ENCODE measurements at regions not wholly inside any gene's neighbourhood (a gene's known extent, or its start where the extent isn't known, plus 50 kb on each side); places are given as distances from the start of the nearest gene placed in this dataset.
"Not testable (repeated sequence)": the region's sequence is repeated elsewhere in the genome, so short reads cannot be mapped to it uniquely, and the experiment has no call there.

DNA sequence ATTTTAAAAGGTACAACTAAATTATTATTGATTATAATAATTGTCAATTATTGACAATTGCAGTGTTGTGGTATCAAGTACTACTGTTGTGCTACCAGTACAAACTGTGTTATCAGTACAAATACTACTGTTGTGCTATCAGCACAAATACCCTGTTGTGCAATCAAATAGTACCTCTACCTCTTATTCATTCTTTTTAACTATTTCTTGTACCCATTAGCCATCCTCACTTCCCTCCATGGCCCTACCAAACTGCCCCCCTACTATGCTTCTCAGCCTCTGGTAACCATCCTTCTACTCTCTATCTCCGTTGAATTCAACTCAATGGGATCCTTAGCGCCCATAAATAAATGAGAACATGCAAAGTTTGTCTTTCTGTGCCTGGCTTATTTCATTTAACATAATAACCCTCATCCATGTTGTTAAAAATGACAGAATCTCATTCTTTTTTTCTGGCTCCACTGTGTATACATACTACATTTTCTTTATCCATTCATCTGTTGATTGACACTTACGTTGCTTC, 160.1 kb upstream of the TPTE start:
- not testable (repeated sequence) for DNase-seq (ENCODE audit: low read depth)

GRCh38 chr21:10362816-10363215, 158.6 kb upstream of the TPTE start:
- not testable (repeated sequence) for H3K4me3 ChIP-seq (ENCODE audit: low read depth, low read length); DNase-seq (ENCODE audit: low read depth)

More for the DNA sequence above, 160.1 kb upstream of the TPTE start:
- H3K4me3 ChIP-seq (ENCODE audit: low read depth, low read length): not testable (repeated sequence)

DNA sequence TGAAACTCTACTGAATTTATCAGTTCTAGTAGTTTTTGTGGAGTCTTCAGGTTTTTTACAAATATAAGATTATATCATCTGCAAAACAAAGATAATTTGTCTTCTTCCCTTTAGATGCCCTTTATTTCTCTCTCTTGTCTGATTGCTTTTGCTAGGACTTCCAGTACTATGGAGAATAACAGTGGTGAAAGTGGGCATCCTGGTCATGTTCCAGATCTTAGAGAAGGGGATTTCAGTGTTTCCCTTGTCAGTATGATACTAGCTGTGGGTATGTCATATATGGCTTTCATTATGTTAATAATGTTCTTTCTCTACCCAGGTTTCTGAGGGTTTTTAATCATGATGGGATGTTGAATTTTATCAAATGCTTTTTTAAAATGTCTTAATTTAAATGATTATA, 158.1 kb upstream of the TPTE start:
- not testable (repeated sequence) for DNase-seq (ENCODE audit: low read depth); H3K4me3 ChIP-seq (ENCODE audit: low read depth, low read length)

GRCh38 chr21:10366210-10366609, 155.2 kb upstream of the TPTE start:
- DNase-seq (ENCODE audit: low read depth); H3K4me3 ChIP-seq (ENCODE audit: low read depth, low read length): not testable (repeated sequence)

- not testable (repeated sequence) for H3K4me3 ChIP-seq (ENCODE audit: low read depth, low read length); DNase-seq (ENCODE audit: low read depth)
These were observed 153.8 kb upstream of the TPTE start for GRCh38 chr21:10367586-10367985.

DNA sequence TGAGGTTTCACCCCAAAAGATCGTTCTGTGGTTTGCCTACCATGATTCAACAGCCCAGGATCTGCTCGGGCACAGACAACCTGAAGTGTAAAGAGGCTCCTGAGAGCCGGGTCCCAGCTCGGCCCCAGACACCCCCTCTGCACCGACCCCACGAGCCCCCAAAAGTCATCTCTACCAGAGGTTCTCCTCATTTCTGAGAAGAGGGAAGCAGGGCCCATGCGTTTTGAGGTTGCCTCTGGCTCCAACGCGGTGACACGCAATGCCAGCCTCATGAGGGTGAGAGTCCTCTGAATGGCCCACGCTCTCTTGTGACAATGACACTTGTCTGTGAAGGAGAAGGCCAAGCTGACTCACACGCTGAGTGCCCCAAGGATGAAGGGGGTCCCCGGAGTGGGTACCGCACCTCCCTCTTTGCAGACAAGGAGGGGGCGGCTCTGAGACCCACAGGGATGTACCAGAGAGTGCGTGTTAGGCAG, 153.0 kb upstream of the TPTE start:
- not testable (repeated sequence) for H3K4me3 ChIP-seq (ENCODE audit: low read depth, low read length); DNase-seq (ENCODE audit: low read depth)

DNA sequence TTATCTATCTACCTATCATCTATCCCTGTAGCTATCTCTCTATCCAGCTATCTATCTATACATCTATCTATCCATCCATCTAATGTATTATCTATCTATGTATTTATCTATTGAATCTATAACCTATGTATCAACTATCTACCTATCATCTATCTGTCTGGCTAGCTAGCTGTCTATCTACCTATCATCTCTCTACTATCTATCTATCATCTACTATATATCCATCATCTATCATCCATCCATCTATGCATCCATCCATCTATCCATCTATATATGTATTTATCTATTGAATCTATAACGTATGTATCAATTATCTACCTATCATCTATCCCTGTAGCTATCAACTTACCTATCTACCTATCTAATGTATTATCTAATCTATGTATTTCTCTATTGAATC, 152.1 kb upstream of the TPTE start:
- DNase-seq (ENCODE audit: low read depth); H3K4me3 ChIP-seq (ENCODE audit: low read depth, low read length): not testable (repeated sequence)

DNA sequence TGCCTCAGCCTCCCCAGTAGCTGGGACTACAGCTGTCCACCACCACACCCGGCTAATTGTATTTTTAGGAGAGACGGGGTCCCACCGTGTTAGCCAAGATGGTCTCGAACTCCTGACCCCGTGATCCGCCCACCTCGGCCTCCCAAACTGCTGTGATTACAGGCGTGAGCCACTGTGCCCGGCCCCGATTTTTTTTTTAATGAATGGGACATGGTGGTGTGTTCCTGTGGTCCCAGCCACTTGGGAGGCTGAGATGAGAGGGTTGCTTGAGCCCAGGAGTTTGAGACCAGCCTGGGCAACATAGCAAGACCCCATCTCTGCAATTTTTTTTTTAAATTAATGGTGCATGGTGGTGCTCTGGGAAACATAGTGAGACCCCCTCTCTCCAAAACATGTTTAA, 143.6 kb upstream of the TPTE start:
- DNase-seq (ENCODE audit: low read depth); H3K4me3 ChIP-seq (ENCODE audit: low read depth, low read length): not testable (repeated sequence)

- not testable (repeated sequence) for DNase-seq (ENCODE audit: low read depth)
These were observed 141.6 kb upstream of the TPTE start for GRCh38 chr21:10379816-10380215.

GRCh38 chr21:10381687-10382060, 139.7 kb upstream of the TPTE start:
- not testable (repeated sequence) for H3K4me3 ChIP-seq (ENCODE audit: low read depth, low read length); DNase-seq (ENCODE audit: low read depth)

More at GRCh38 chr21:10379816-10380215, 141.6 kb upstream of the TPTE start:
- not testable (repeated sequence) for H3K4me3 ChIP-seq (ENCODE audit: low read depth, low read length)

- DNase-seq (ENCODE audit: low read depth); H3K4me3 ChIP-seq (ENCODE audit: low read depth, low read length): not testable (repeated sequence)
These were observed 139.2 kb upstream of the TPTE start for GRCh38 chr21:10382135-10382534.

GRCh38 chr21:10382580-10382979, 138.8 kb upstream of the TPTE start:
- not testable (repeated sequence) for H3K4me3 ChIP-seq (ENCODE audit: low read depth, low read length); DNase-seq (ENCODE audit: low read depth)

DNA sequence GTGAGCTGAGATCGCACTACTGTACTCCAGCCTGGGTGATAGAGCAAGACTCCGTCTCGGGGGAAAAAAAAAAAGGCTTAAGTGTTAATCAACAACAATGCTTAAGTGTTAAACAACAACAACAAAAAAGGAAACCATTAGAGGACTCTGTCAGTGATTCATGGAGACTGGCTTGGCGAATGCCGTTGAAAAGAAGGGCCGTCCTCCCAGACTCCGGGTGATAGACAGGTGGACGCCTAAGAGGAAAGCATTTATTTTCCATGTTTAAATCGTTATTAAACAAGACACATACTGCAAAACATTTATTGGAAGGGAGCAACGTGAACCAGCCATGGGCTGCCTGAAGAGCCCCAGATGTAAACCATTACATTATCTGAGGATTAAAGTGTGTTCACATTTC, 137.8 kb upstream of the TPTE start:
- H3K4me3 ChIP-seq (ENCODE audit: low read depth, low read length); DNase-seq (ENCODE audit: low read depth): not testable (repeated sequence)

- DNase-seq (ENCODE audit: low read depth); H3K4me3 ChIP-seq (ENCODE audit: low read depth, low read length): not testable (repeated sequence)
These were observed 137.0 kb upstream of the TPTE start for GRCh38 chr21:10384304-10384861.

- DNase-seq (ENCODE audit: low read depth); H3K4me3 ChIP-seq (ENCODE audit: low read depth, low read length): not testable (repeated sequence)
These were observed 136.2 kb upstream of the TPTE start for GRCh38 chr21:10385202-10385601.

GRCh38 chr21:10385898-10386527, 135.4 kb upstream of the TPTE start:
- DNase-seq (ENCODE audit: low read depth); H3K4me3 ChIP-seq (ENCODE audit: low read depth, low read length): not testable (repeated sequence)

GRCh38 chr21:10387692-10388450, 133.5 kb upstream of the TPTE start:
- DNase-seq (ENCODE audit: low read depth); H3K4me3 ChIP-seq (ENCODE audit: low read depth, low read length): not testable (repeated sequence)

- DNase-seq (ENCODE audit: low read depth); H3K4me3 ChIP-seq (ENCODE audit: low read depth, low read length): not testable (repeated sequence)
These were observed 132.8 kb upstream of the TPTE start for GRCh38 chr21:10388625-10389024.

- DNase-seq (ENCODE audit: low read depth); H3K4me3 ChIP-seq (ENCODE audit: low read depth, low read length): not testable (repeated sequence)
These were observed 129.1 kb upstream of the TPTE start for GRCh38 chr21:10392301-10392700.
